GM10248 (cell line): ENCODE measurements at regions not wholly inside any gene's neighbourhood (a gene's known extent, or its start where the extent isn't known, plus 50 kb on each side); places are given as distances from the start of the nearest gene placed in this dataset.
A peak's percentile ranks its signal among the peaks of the same experiment; 100 is the strongest.

Experiments
- CTCF ChIA-PET: fragments of 300-600 bp; sonication (Branson Sonifier 250); formaldehyde crosslinking; extraction: SDS; loops from one replicate; lab custom pipeline; 2021; ENCODE audit warnings: antibody characterized with exemption; lab: Yijun Ruan, JAX
- POLR2A ChIA-PET: fragments of 350-650 bp; sonication (Branson Sonifier 250); formaldehyde crosslinking; extraction: SDS; loops from one replicate; lab custom pipeline; 2020; ENCODE audit warnings: antibody characterized with exemption; lab: Yijun Ruan, JAX
- DNase-seq: peaks from one replicate; pipeline ENCODE4 v3.0.0; 2012; ENCODE audit errors: extremely low spot score
- TF ChIP-seq, protein P1 (sequence below): IDR thresholded peaks from 2 replicates; pipeline ENCODE4 v1.5.1; 2012; ENCODE audit warnings: mild to moderate bottlenecking, low read depth; ENCODE audit errors: extremely low read depth, missing control alignments, control extremely low read depth

DNA sequence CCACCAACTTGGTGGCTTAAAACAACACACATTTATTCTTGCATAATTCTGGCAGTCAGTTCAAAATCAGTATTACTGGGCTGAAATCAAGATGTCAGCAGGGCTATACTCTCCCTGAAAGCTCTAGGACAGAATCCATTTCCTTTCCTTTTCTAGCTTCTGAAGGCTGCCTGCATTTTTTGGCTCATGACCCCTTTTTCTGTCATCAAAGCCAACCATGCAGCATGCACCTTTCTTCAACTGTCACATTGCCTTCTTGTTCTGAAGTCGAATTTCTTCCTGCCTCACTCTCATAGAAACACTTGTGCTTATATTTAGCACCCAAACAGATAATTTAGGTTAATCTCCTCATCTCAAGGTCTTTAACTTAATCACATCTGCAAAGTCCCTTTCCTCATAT, 79.8 kb upstream of the PPP1R2C start:
- CTCF ChIA-PET = no interaction called here

DNA sequence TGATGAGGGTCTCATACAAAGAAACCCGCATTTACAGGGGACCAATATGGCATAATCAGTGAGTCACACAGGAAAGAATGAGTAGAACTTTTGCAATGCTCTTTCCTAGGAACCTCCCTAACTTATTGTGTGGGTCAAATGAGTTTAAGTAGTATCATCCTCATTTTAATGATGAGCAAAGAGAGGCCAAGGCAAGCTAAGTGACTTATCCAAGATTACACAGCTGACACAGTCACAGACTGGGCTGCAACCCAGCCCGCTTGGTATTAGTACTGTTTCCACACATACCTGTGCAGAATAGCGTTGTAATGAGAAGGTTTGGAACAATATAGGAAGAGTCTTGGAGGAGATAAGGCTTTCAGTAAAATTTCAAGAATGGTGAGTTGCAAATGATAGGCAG, 91.0 kb upstream of the PPP1R2C start:
- ChIA-PET POLR2A (no interaction called here), CTCF (no interaction called here)
- DNase-seq = no peak
- TF ChIP-seq, protein P1, sequence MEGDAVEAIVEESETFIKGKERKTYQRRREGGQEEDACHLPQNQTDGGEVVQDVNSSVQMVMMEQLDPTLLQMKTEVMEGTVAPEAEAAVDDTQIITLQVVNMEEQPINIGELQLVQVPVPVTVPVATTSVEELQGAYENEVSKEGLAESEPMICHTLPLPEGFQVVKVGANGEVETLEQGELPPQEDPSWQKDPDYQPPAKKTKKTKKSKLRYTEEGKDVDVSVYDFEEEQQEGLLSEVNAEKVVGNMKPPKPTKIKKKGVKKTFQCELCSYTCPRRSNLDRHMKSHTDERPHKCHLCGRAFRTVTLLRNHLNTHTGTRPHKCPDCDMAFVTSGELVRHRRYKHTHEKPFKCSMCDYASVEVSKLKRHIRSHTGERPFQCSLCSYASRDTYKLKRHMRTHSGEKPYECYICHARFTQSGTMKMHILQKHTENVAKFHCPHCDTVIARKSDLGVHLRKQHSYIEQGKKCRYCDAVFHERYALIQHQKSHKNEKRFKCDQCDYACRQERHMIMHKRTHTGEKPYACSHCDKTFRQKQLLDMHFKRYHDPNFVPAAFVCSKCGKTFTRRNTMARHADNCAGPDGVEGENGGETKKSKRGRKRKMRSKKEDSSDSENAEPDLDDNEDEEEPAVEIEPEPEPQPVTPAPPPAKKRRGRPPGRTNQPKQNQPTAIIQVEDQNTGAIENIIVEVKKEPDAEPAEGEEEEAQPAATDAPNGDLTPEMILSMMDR = no peak

More for the DNA sequence above, 79.8 kb upstream of the PPP1R2C start:
- TF ChIP-seq, protein P1 = no peak
- DNase-seq = no peak
- POLR2A ChIA-PET = no interaction called here

DNA sequence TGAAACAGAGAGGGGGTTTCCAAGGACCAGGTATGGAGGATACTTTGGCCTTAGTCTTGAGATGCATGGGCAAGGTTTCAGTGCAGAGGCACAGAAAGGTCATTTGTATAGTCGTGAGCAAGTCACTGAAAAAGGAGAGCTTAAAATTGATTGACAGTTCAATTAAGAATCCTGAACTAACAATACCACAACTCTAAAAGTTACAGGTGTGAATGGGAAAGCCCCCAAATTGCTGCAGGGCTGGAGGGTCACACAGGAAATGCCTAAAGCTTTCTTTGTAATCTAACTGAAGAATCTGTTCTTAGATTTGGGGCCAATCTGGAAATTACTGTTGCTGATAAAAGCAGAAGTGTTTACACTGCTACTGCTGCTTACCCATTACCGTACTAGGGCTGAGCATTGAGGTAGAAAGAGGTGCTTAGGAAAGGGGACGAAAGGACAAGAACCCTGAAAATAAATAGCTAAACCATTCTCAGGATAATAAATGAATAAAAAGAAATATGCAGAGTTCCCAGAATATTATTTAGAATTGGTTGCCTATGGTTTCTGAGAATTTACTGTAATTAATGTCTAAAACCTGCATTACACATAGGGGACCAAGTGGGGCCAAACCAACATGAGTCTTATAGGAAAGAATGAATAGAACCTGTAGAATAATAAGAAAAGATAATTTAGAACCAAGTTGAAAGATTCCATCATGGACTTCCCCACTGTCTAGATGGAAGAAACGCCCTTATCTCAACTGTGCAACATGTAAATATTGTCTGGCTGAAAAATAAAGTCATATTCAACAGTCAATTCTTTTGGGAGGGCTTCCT, 91.9 kb upstream of the PPP1R2C start:
- peak; percentile 20 for DNase-seq
- POLR2A ChIA-PET = no interaction called here

DNA sequence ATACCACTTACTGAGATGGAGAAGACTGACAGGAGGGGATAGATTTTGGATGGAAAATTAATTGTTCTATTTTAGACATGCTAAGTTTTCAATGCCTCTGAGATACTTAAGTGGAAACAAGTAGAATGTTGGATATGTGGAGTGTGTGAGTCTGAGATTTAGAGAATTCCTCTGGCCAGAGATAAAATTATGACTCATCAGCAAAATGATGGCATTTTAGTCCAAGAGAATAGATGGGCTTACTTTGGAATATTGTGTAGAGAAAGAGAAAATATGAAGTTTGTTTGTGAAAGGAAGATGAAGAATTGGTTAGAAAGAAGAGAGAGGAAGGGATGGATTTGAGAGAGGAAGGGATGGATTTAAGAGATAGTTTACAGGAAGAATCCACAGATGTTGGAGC, 108.6 kb upstream of the PPP1R2C start:
- no peak for DNase-seq
- CTCF ChIA-PET = no interaction called here
- POLR2A ChIA-PET = no interaction called here
- TF ChIP-seq, protein P1 = no peak

More for the DNA sequence above, 91.9 kb upstream of the PPP1R2C start:
- TF ChIP-seq, protein P1 = no peak
- CTCF ChIA-PET = no interaction called here

DNA sequence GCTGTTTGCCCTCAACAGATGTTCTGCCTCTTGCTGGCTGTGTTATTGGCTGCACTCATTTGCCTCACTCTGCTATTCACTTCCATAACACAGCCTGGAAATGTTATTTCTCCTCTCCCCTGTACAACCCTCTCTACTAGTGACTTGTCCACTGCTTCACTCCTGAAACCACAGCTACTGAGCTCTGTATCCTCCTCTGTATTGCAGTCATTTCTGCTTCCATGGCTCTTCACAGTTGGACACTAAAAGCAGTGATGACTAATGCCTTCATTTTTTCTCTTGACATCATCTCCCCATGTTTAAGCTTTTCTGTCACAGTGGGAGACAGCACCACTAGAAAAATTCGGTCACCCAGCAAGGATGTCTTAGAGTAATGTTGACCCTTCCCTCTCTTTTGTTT, 123.0 kb upstream of the PPP1R2C start:
- CTCF ChIA-PET = interaction anchor here (1.5 kb wide), 1 partner anchor 43 kb away, joined by 3 read pairs; no protein-coding TSS in a partner anchor
- DNase-seq = no peak
- POLR2A ChIA-PET = no interaction called here
- TF ChIP-seq, protein P1 = no peak

DNA sequence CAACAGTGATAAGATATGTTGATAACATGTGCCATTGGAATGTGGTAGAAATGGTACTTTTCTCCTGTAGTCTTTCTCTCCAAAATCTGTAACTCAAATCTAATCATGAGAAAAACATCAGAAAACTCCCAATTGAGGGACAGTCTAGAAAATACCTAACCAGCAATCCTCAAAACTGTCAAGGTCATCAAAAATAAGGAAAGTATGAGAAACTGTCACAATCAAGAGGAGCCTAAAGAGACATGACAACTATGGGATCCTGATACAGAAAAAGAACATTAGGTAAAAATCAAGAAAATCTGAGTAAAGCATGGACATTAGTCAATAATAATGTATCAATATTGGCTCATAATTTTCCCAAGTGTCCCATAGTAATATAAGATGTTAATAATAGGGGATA, 124.5 kb upstream of the PPP1R2C start:
- TF ChIP-seq, protein P1 = no peak
- POLR2A ChIA-PET = no interaction called here

More for the DNA sequence above, 124.5 kb upstream of the PPP1R2C start:
- no peak for DNase-seq
- CTCF ChIA-PET = no interaction called here
